H9 (cell line): ENCODE measurements at regions not wholly inside any gene's neighbourhood (a gene's known extent, or its start where the extent isn't known, plus 50 kb on each side); places are given as distances from the start of the nearest gene placed in this dataset.

Experiments used
- DNase-seq: peaks from one replicate; pipeline ENCODE4 v3.0.0-alpha.2; 2017
- H2AFZ ChIP-seq: one replicate; pipeline ENCODE4 v1.6.1; 2013; ENCODE audit warnings: mild to moderate bottlenecking, low read length, control low read depth, moderate library complexity
- H2AK5ac ChIP-seq: 2 replicates; pipeline ENCODE4 v1.6.1; 2013; ENCODE audit warnings: low read length, control low read depth, mixed read lengths; ENCODE audit not compliant: insufficient read length
- H2BK120ac ChIP-seq: one replicate; pipeline ENCODE4 v1.6.1; 2013; ENCODE audit warnings: low read depth, mild to moderate bottlenecking, low read length, control low read depth, inconsistent platforms; ENCODE audit not compliant: poor library complexity, severe bottlenecking
- H2BK12ac ChIP-seq: 2 replicates; pipeline ENCODE4 v1.6.1; 2013; ENCODE audit warnings: low read length, control low read depth, mixed read lengths, low read depth; ENCODE audit not compliant: insufficient read length
- H2BK15ac ChIP-seq: 2 replicates; pipeline ENCODE4 v1.6.1; 2013; ENCODE audit warnings: low read depth, low read length, control low read depth
- H2BK20ac ChIP-seq: one replicate; pipeline ENCODE4 v1.6.1; 2013; ENCODE audit warnings: low read depth, mild to moderate bottlenecking, low read length, control low read depth, inconsistent platforms; ENCODE audit not compliant: poor library complexity, severe bottlenecking
- H2BK5ac ChIP-seq: 2 replicates; pipeline ENCODE4 v1.6.1; 2013; ENCODE audit warnings: low read length, control low read depth, mixed read lengths; ENCODE audit not compliant: insufficient read length
- H3K14ac ChIP-seq: 2 replicates; pipeline ENCODE4 v1.6.1; 2013; ENCODE audit warnings: low read length, control low read depth; ENCODE audit not compliant: insufficient read depth
- H3K18ac ChIP-seq: 2 replicates; pipeline ENCODE4 v1.6.1; 2013; ENCODE audit warnings: low read depth, mild to moderate bottlenecking, mixed read lengths, low read length, control low read depth; ENCODE audit not compliant: insufficient read length
- H3K23ac ChIP-seq: 2 replicates; pipeline ENCODE4 v1.6.1; 2013; ENCODE audit warnings: low read length, control low read depth, mixed read lengths, low read depth; ENCODE audit not compliant: insufficient read length
- H3K23me2 ChIP-seq: 2 replicates; pipeline ENCODE4 v1.6.1; 2013; ENCODE audit warnings: low read depth, mild to moderate bottlenecking, mixed read lengths, low read length, control low read depth; ENCODE audit not compliant: insufficient read length, poor library complexity, severe bottlenecking
- H3K27ac ChIP-seq: 2 replicates; pipeline ENCODE4 v1.5.1; 2013; ENCODE audit warnings: low read length, control low read depth, mixed read lengths, low read depth; ENCODE audit not compliant: insufficient read length
- H3K27me3 ChIP-seq: 2 replicates; pipeline ENCODE4 v1.6.1; 2013; ENCODE audit warnings: low read length, control low read depth, inconsistent platforms; ENCODE audit not compliant: insufficient read depth
- H3K4ac ChIP-seq: 2 replicates; pipeline ENCODE4 v1.6.1; 2013; ENCODE audit warnings: low read depth, mild to moderate bottlenecking, control low read depth, inconsistent platforms, low read length, moderate library complexity
- H3K4me1 ChIP-seq: 2 replicates; pipeline ENCODE4 v1.6.1; 2013; ENCODE audit warnings: low read length, control low read depth, inconsistent platforms; ENCODE audit not compliant: insufficient read depth
- H3K4me2 ChIP-seq: 2 replicates; pipeline ENCODE4 v1.6.1; 2013; ENCODE audit warnings: low read length, control low read depth, mixed read lengths; ENCODE audit not compliant: insufficient read length, insufficient read depth
- H3K56ac ChIP-seq: 2 replicates; pipeline ENCODE4 v1.6.1; 2013; ENCODE audit warnings: low read depth, mild to moderate bottlenecking, mixed read lengths, low read length, control low read depth; ENCODE audit not compliant: insufficient read length
- H3K79me1 ChIP-seq: 2 replicates; pipeline ENCODE4 v1.6.1; 2013; ENCODE audit warnings: low read depth, mild to moderate bottlenecking, moderate library complexity, low read length, control low read depth, inconsistent platforms; ENCODE audit not compliant: insufficient read depth, poor library complexity, severe bottlenecking
- H3K79me2 ChIP-seq: 2 replicates; pipeline ENCODE4 v1.6.1; 2013; ENCODE audit warnings: low read length, control low read depth, inconsistent platforms; ENCODE audit not compliant: insufficient read depth
- H3K9ac ChIP-seq: 2 replicates; pipeline ENCODE4 v1.6.1; 2013; ENCODE audit warnings: low read length, control low read depth, mixed read lengths; ENCODE audit not compliant: insufficient read length; ENCODE audit errors: extremely low read depth
- H3K9me3 ChIP-seq: one replicate; pipeline ENCODE4 v1.6.1; 2013; ENCODE audit warnings: low read depth, low read length, inconsistent platforms; ENCODE audit not compliant: control insufficient read depth
- H3T11ph ChIP-seq: one replicate; pipeline ENCODE4 v1.6.1; 2013; ENCODE audit warnings: mild to moderate bottlenecking, low read length, control low read depth, inconsistent platforms
- H4K20me1 ChIP-seq: one replicate; pipeline ENCODE4 v1.6.1; 2013; ENCODE audit not compliant: control insufficient read depth, insufficient read length, insufficient read depth
- H4K5ac ChIP-seq: 2 replicates; pipeline ENCODE4 v1.6.1; 2013; ENCODE audit warnings: low read depth, mild to moderate bottlenecking, mixed read lengths, low read length, control low read depth; ENCODE audit not compliant: insufficient read length
- H4K8ac ChIP-seq: replicated peaks from 2 replicates; pipeline ENCODE4 v1.6.1; 2013; ENCODE audit warnings: low read length, control low read depth, mixed read lengths, low read depth; ENCODE audit not compliant: insufficient read length
- H4K91ac ChIP-seq: 2 replicates; pipeline ENCODE4 v1.6.1; 2013; ENCODE audit warnings: low read depth, mild to moderate bottlenecking, moderate library complexity, mixed read lengths, low read length, control low read depth; ENCODE audit not compliant: insufficient read length
- H3K27ac Mint-ChIP-seq, 3 experiments: 2 replicates in 2 of 3; 3 replicates in 1 of 3; pipeline ENCODE4 v1.8.0; 2020 to 2021; ENCODE audit warnings: mixed read lengths in 3 of 3, mild to moderate bottlenecking in 1 of 3, moderate library complexity in 1 of 3
- H3K27me3 Mint-ChIP-seq: 2 replicates; pipeline ENCODE4 v1.8.0; 2021; ENCODE audit warnings: low read depth, mild to moderate bottlenecking, moderate library complexity, mixed read lengths
- H3K36me3 Mint-ChIP-seq, 3 experiments: 2 replicates in 2 of 3; 3 replicates in 1 of 3; pipeline ENCODE4 v1.8.0; 2020 to 2021; ENCODE audit warnings: low read depth in 3 of 3, mixed read lengths in 3 of 3; ENCODE audit not compliant: insufficient read depth in 1 of 3
- H3K4me1 Mint-ChIP-seq, 2 experiments: 2 replicates each; pipeline ENCODE4 v1.8.0; 2020; ENCODE audit warnings: mixed read lengths in 2 of 2
- H3K4me3 Mint-ChIP-seq, 2 experiments: 2 replicates in 1 of 2; 3 replicates in 1 of 2; pipeline ENCODE4 v1.8.0; 2020 to 2021; ENCODE audit warnings: mild to moderate bottlenecking in 2 of 2, mixed read lengths in 2 of 2, moderate library complexity in 1 of 2
- H3K9me3 Mint-ChIP-seq, 2 experiments: 2 replicates in 1 of 2; 3 replicates in 1 of 2; pipeline ENCODE4 v1.8.0; 2020; ENCODE audit warnings: mild to moderate bottlenecking in 2 of 2, mixed read lengths in 2 of 2, moderate library complexity in 1 of 2
- WGBS: extraction: QIAGEN DNeasy Blood & Tissue Kit; methylation state at CpG from one replicate; pipeline ENCODE4 v1.1.7; 2013; ENCODE audit warnings: missing lambda C conversion rate, low lambda C conversion rate, mixed read lengths; ENCODE audit not compliant: insufficient read length; ENCODE audit errors: extremely low coverage; 5-methylcytosine and 5-hydroxymethylcytosine counted together
- TF ChIP-seq, protein P1 (sequence below): fragments of 200-600 bp; sonication (generic); conservative IDR thresholded peaks from 3 replicates; pipeline ENCODE4 v1.8.0; 2021; ENCODE audit warnings: antibody characterized with exemption, mild to moderate bottlenecking

- Mint-ChIP-seq H3K4me3 (no peak overlapping the region), H3K4me1 (peaks cover 0 to 4% of the 10 kb centered on the region in 2 experiments; a peak in 3 of 4 replicates), H3K27ac (no peak overlapping the region), H3K27me3 (peaks cover 28% of the 10 kb centered on the region), H3K9me3 (no peaks in the 10 kb centered on the region), H3K36me3 (no peaks in the 10 kb centered on the region)
- Histone ChIP-seq H2BK20ac (no peak overlapping the region), H3K9ac (no peak overlapping the region), H4K8ac (no peak overlapping the region), H4K5ac (no peak overlapping the region), H3K79me2 (no peaks in the 10 kb centered on the region), H2BK5ac (no peak overlapping the region), H3K4me2 (no peak overlapping the region), H3K4ac (no peak overlapping the region), H3T11ph (no peak overlapping the region), H3K27ac (no peak overlapping the region), H3K4me1 (no peaks in the 10 kb centered on the region), H2BK12ac (no peak overlapping the region), H3K27me3 (no peaks in the 10 kb centered on the region; the same call in none of the 2 replicates), H3K23me2 (no peaks in the 10 kb centered on the region), H2AFZ (no peak overlapping the region), H3K9me3 (no peaks in the 10 kb centered on the region), H2AK5ac (no peak overlapping the region), H2BK120ac (no peak overlapping the region), H4K20me1 (no peaks in the 10 kb centered on the region), H3K79me1 (no peaks in the 10 kb centered on the region), H2BK15ac (no peak overlapping the region), H4K91ac (no peak overlapping the region), H3K14ac (no peak overlapping the region), H3K23ac (no peak overlapping the region), H3K56ac (no peak overlapping the region), H3K18ac (no peak overlapping the region)
- TF ChIP-seq, protein P1, sequence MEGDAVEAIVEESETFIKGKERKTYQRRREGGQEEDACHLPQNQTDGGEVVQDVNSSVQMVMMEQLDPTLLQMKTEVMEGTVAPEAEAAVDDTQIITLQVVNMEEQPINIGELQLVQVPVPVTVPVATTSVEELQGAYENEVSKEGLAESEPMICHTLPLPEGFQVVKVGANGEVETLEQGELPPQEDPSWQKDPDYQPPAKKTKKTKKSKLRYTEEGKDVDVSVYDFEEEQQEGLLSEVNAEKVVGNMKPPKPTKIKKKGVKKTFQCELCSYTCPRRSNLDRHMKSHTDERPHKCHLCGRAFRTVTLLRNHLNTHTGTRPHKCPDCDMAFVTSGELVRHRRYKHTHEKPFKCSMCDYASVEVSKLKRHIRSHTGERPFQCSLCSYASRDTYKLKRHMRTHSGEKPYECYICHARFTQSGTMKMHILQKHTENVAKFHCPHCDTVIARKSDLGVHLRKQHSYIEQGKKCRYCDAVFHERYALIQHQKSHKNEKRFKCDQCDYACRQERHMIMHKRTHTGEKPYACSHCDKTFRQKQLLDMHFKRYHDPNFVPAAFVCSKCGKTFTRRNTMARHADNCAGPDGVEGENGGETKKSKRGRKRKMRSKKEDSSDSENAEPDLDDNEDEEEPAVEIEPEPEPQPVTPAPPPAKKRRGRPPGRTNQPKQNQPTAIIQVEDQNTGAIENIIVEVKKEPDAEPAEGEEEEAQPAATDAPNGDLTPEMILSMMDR: no peak
- WGBS: no CpG with 5 or more reads among the region's 6 CpGs
- DNase-seq: no peak
These were observed 83.4 kb upstream of the TRABD2B start for GRCh38 chr1:48080331-48081255.
